NCI-H1092 treated with DMSO at 0.1 percent for 48 hours (cell line): ENCODE measurements at regions not wholly inside any gene's neighbourhood (a gene's known extent, or its start where the extent isn't known, plus 50 kb on each side); places are given as distances from the start of the nearest gene placed in this dataset.

Experiments used
- DNase-seq: peaks from one replicate; lab custom pipeline; 2025; lab: John Stamatoyannopoulos, UW

GRCh38 chr11:111194860-111195568 lies 50.5 kb upstream of the POU2AF2 start:
- DNase-seq: no peak

- DNase-seq: peak; percentile 13
These were observed 51.5 kb upstream of the POU2AF2 start for GRCh38 chr11:111193924-111194490.

- DNase-seq: no peak
These were observed 56.1 kb upstream of the POU2AF2 start for GRCh38 chr11:111189466-111189865.

- DNase-seq: no peak
These were observed 59.1 kb upstream of the POU2AF2 start for GRCh38 chr11:111186308-111186915.

- no peak for DNase-seq
These were observed 60.3 kb upstream of the POU2AF2 start for GRCh38 chr11:111185266-111185665.

GRCh38 chr11:111183706-111184105 lies 61.8 kb upstream of the POU2AF2 start:
- no peak for DNase-seq

GRCh38 chr11:111179184-111179910 lies 66.2 kb upstream of the POU2AF2 start:
- DNase-seq: no peak

- no peak for DNase-seq
These were observed 68.3 kb upstream of the POU2AF2 start for GRCh38 chr11:111177037-111177871.

- no peak for DNase-seq
These were observed 68.9 kb upstream of the POU2AF2 start for GRCh38 chr11:111176603-111177002.

GRCh38 chr11:111173221-111173620 lies 72.3 kb upstream of the POU2AF2 start:
- no peak for DNase-seq

- DNase-seq: no peak
These were observed 73.1 kb upstream of the POU2AF2 start for GRCh38 chr11:111172321-111172862.

GRCh38 chr11:111170761-111171379 lies 74.7 kb upstream of the POU2AF2 start:
- DNase-seq: no peak

- DNase-seq: no peak
These were observed 76.2 kb upstream of the POU2AF2 start for GRCh38 chr11:111169367-111169766.

GRCh38 chr11:111168871-111169270 lies 76.7 kb upstream of the POU2AF2 start:
- DNase-seq: no peak

GRCh38 chr11:111167666-111168065 lies 77.9 kb upstream of the POU2AF2 start:
- DNase-seq: no peak

- no peak for DNase-seq
These were observed 78.9 kb upstream of the POU2AF2 start for GRCh38 chr11:111166598-111166997.

- no peak for DNase-seq
These were observed 83.2 kb upstream of the POU2AF2 start for GRCh38 chr11:111162305-111162704.

- no peak for DNase-seq
These were observed 88.0 kb upstream of the POU2AF2 start for GRCh38 chr11:111157571-111157970.

GRCh38 chr11:111155021-111155420 lies 90.5 kb upstream of the POU2AF2 start:
- no peak for DNase-seq

GRCh38 chr11:111153194-111153593 lies 92.3 kb upstream of the POU2AF2 start:
- DNase-seq: no peak

- no peak for DNase-seq
These were observed 96.6 kb upstream of the POU2AF2 start for GRCh38 chr11:111148953-111149352.
